DND-41 (cell line): ENCODE measurements at regions not wholly inside any gene's neighbourhood (a gene's known extent, or its start where the extent isn't known, plus 50 kb on each side); places are given as distances from the start of the nearest gene placed in this dataset.

Experiments used
- ATAC-seq: fragments of 200-7000 bp; cut with Tn5 transposase; 3 replicates; pipeline ENCODE4 v1.9.1; 2021; ENCODE audit warnings: low read depth; ENCODE audit not compliant: insufficient read depth
- DNase-seq: peaks from one replicate; pipeline ENCODE4 v3.0.0-alpha.2; 2020
- H2AFZ ChIP-seq: 2 replicates; pipeline ENCODE4 v1.6.0; 2012; ENCODE audit warnings: low read depth, low read length
- H3K27ac ChIP-seq: 2 replicates; pipeline ENCODE4 v1.5.1; 2012; ENCODE audit warnings: low read length, inconsistent platforms
- H3K27me3 ChIP-seq: fragments of 200-600 bp; sonication (generic); 2 replicates; pipeline ENCODE4 v1.6.0; 2012; ENCODE audit warnings: low read length, mild to moderate bottlenecking, inconsistent platforms; ENCODE audit not compliant: insufficient read depth, poor library complexity
- H3K36me3 ChIP-seq: 2 replicates; pipeline ENCODE4 v1.5.1; 2012; ENCODE audit warnings: low read length, inconsistent platforms; ENCODE audit not compliant: insufficient read depth
- H3K4me1 ChIP-seq: 2 replicates; pipeline ENCODE4 v1.5.1; 2012; ENCODE audit warnings: mild to moderate bottlenecking, low read length; ENCODE audit not compliant: insufficient read depth
- H3K4me2 ChIP-seq: 2 replicates; pipeline ENCODE4 v1.6.0; 2012; ENCODE audit warnings: mild to moderate bottlenecking, moderate library complexity, low read length, inconsistent platforms; ENCODE audit not compliant: insufficient read depth
- H3K4me3 ChIP-seq, 2 experiments: fragments of 200-600 bp in 1 of 2; shearing (Covaris generic) in 1 of 2; 2 replicates each; pipeline ENCODE4 v1.5.1; 2012 to 2016; ENCODE audit warnings: inconsistent platforms in 2 of 2, low read length in 2 of 2, mild to moderate bottlenecking in 2 of 2, low read depth in 1 of 2, moderate library complexity in 1 of 2
- H3K79me2 ChIP-seq: 2 replicates; pipeline ENCODE4 v1.6.0; 2012; ENCODE audit warnings: low read length, inconsistent platforms; ENCODE audit not compliant: insufficient read depth
- H3K9ac ChIP-seq: 2 replicates; pipeline ENCODE4 v1.6.0; 2012; ENCODE audit warnings: low read depth, mild to moderate bottlenecking, inconsistent platforms, low read length, moderate library complexity
- H3K9me3 ChIP-seq: 2 replicates; pipeline ENCODE4 v1.5.1; 2012; ENCODE audit warnings: low read length, moderate library complexity, mild to moderate bottlenecking, inconsistent platforms; ENCODE audit not compliant: insufficient read depth, severe bottlenecking
- H4K20me1 ChIP-seq: 2 replicates; pipeline ENCODE4 v1.6.0; 2012; ENCODE audit warnings: low read length; ENCODE audit not compliant: insufficient read depth
- CTCF ChIP-seq: IDR thresholded peaks from 2 replicates; pipeline ENCODE4 v1.5.1; 2012; ENCODE audit warnings: borderline replicate concordance, low read length, moderate library complexity, mild to moderate bottlenecking; ENCODE audit not compliant: poor library complexity, severe bottlenecking; ENCODE audit errors: extremely low read depth
- EZH2 ChIP-seq: IDR thresholded peaks from 3 replicates; pipeline ENCODE4 v1.6.1; 2012; ENCODE audit warnings: borderline replicate concordance, low read depth, mild to moderate bottlenecking, moderate library complexity, low read length, inconsistent platforms; ENCODE audit not compliant: severe bottlenecking

GRCh38 chr12:88998421-88998820 lies 353.9 kb downstream of the DUSP6 start:
- TF ChIP-seq EZH2 (no peak), CTCF (no peak)
- Histone ChIP-seq H3K4me2 (no peak overlapping the region), H4K20me1 (no peaks in the 10 kb centered on the region), H3K79me2 (no peaks in the 10 kb centered on the region), H3K9me3 (no peaks in the 10 kb centered on the region), H3K4me1 (no peaks in the 10 kb centered on the region), H2AFZ (no peak overlapping the region), H3K27me3 (no peaks in the 10 kb centered on the region), H3K9ac (no peak overlapping the region), H3K36me3 (no peaks in the 10 kb centered on the region), H3K27ac (no peak overlapping the region), H3K4me3 (no peak overlapping the region)
- DNase-seq (no peak), ATAC-seq (no peak)

GRCh38 chr12:88996200-88996788 lies 356.0 kb downstream of the DUSP6 start:
- Histone ChIP-seq H3K9me3 (no peaks in the 10 kb centered on the region), H3K79me2 (no peaks in the 10 kb centered on the region), H3K27ac (no peak overlapping the region), H2AFZ (no peak overlapping the region), H3K27me3 (no peaks in the 10 kb centered on the region), H3K36me3 (no peaks in the 10 kb centered on the region), H3K4me3 (no peak overlapping the region), H3K4me1 (no peaks in the 10 kb centered on the region), H3K9ac (no peak overlapping the region), H4K20me1 (no peaks in the 10 kb centered on the region), H3K4me2 (no peak overlapping the region)
- ATAC-seq (no peak), DNase-seq (no peak)
- TF ChIP-seq CTCF, result no peak
- TF ChIP-seq EZH2, result no peak

GRCh38 chr12:88994971-88995370 lies 357.3 kb downstream of the DUSP6 start:
- H4K20me1 ChIP-seq, result no peaks in the 10 kb centered on the region
- no peak overlapping the region for H3K4me3 ChIP-seq
- H3K4me1 ChIP-seq, result no peaks in the 10 kb centered on the region
- no peaks in the 10 kb centered on the region for H3K27me3 ChIP-seq
- H3K9me3 ChIP-seq, result no peaks in the 10 kb centered on the region
- no peak for DNase-seq
- no peak for ATAC-seq
- no peaks in the 10 kb centered on the region for H3K36me3 ChIP-seq
- TF ChIP-seq EZH2, result no peak
- no peak for TF ChIP-seq CTCF
- H3K4me2 ChIP-seq, result no peak overlapping the region
- no peak overlapping the region for H3K27ac ChIP-seq
- no peak overlapping the region for H3K9ac ChIP-seq
- no peaks in the 10 kb centered on the region for H3K79me2 ChIP-seq
- no peak overlapping the region for H2AFZ ChIP-seq

- Histone ChIP-seq H3K4me1 (no peaks in the 10 kb centered on the region), H3K27me3 (no peaks in the 10 kb centered on the region), H3K4me3 (no peak overlapping the region), H3K79me2 (no peaks in the 10 kb centered on the region), H3K27ac (no peak overlapping the region), H2AFZ (no peak overlapping the region), H3K9me3 (no peaks in the 10 kb centered on the region), H3K36me3 (no peaks in the 10 kb centered on the region), H3K4me2 (no peak overlapping the region), H3K9ac (no peak overlapping the region), H4K20me1 (no peaks in the 10 kb centered on the region)
- DNase-seq (no peak), ATAC-seq (no peak)
- TF ChIP-seq EZH2 (no peak), CTCF (no peak)
Measured at GRCh38 chr12:88994537-88994936, 357.8 kb downstream of the DUSP6 start.
